CD4-positive, alpha-beta T cell (primary cell): ENCODE measurements at regions not wholly inside any gene's neighbourhood (a gene's known extent, or its start where the extent isn't known, plus 50 kb on each side); places are given as distances from the start of the nearest gene placed in this dataset.

Experiments used
- ATAC-seq: fragments of 200-7000 bp; cut with Tn5 transposase; one replicate; pipeline ENCODE4 v1.10.0; 2022; ENCODE audit warnings: mild to moderate bottlenecking; ENCODE audit not compliant: poor library complexity
- CTCF ChIA-PET: fragments of 350-600 bp; sonication (Branson Sonifier 250); formaldehyde crosslinking; loops from one replicate; lab custom pipeline; 2021; ENCODE audit warnings: antibody characterized with exemption, inconsistent platforms; lab: Charles Lee
- POLR2A ChIA-PET: fragments of 350-600 bp; sonication (Branson Sonifier 250); formaldehyde crosslinking; loops from one replicate; lab custom pipeline; 2021; ENCODE audit warnings: antibody characterized with exemption, inconsistent platforms; lab: Charles Lee
- DNase-seq, 14 experiments: peaks; one replicate each; pipeline ENCODE4 v3.0.0-alpha.2; 2013 to 2020; ENCODE audit warnings: mixed read lengths in 2 of 14
- H3K27ac ChIP-seq, 2 donors: one replicate each; pipeline versions ENCODE4 v1.5.1 to v1.7.0; 2013; ENCODE audit warnings: low read length in 2 of 2, low read depth in 1 of 2, mild to moderate bottlenecking in 1 of 2
- H3K27me3 ChIP-seq, 2 experiments: 1 replicate in 1 of 2; 2 replicates in 1 of 2; pipeline versions ENCODE4 v1.6.1 to v1.7.0; 2013; ENCODE audit warnings: low read length in 2 of 2, control low read depth in 1 of 2, mild to moderate bottlenecking in 1 of 2, moderate library complexity in 1 of 2; ENCODE audit not compliant: insufficient read depth in 2 of 2, control insufficient read depth in 1 of 2
- H3K36me3 ChIP-seq: one replicate; pipeline ENCODE4 v1.6.1; 2013; ENCODE audit warnings: low read length, control low read depth; ENCODE audit not compliant: insufficient read depth
- H3K4me1 ChIP-seq: one replicate; pipeline ENCODE4 v1.6.1; 2013; ENCODE audit warnings: low read length, control low read depth; ENCODE audit not compliant: insufficient read depth
- H3K4me3 ChIP-seq: one replicate; pipeline ENCODE4 v1.5.1; 2013; ENCODE audit warnings: mild to moderate bottlenecking, low read length, moderate library complexity
- H3K9me3 ChIP-seq, 2 experiments: 1 replicate in 1 of 2; 2 replicates in 1 of 2; pipeline versions ENCODE4 v1.6.1 to v1.7.0; 2013; ENCODE audit warnings: low read length in 2 of 2, mild to moderate bottlenecking in 2 of 2, control low read depth in 1 of 2, moderate library complexity in 1 of 2; ENCODE audit not compliant: control insufficient read depth in 1 of 2, insufficient read depth in 1 of 2
- H3K27ac Mint-ChIP-seq: one replicate; pipeline ENCODE4 v1.8.0; 2020; ENCODE audit warnings: mixed read lengths
- H3K27me3 Mint-ChIP-seq: one replicate; pipeline ENCODE4 v1.8.0; 2021; ENCODE audit warnings: mixed read lengths
- H3K36me3 Mint-ChIP-seq: one replicate; pipeline ENCODE4 v1.8.0; 2021; ENCODE audit warnings: low read depth, mixed read lengths
- H3K4me1 Mint-ChIP-seq: one replicate; pipeline ENCODE4 v1.8.0; 2021; ENCODE audit warnings: low read depth, mixed read lengths
- H3K4me3 Mint-ChIP-seq: one replicate; pipeline ENCODE4 v1.8.0; 2020; ENCODE audit warnings: mild to moderate bottlenecking, mixed read lengths
- H3K9me3 Mint-ChIP-seq: one replicate; pipeline ENCODE4 v1.8.0; 2020; ENCODE audit warnings: mixed read lengths
- intact Hi-C, 2 experiments: fragments of 100-400 bp; cut with DNase I in 1 of 2; cut with micrococcal nuclease in 1 of 2; formaldehyde crosslinking; loops; one replicate each; pipeline versions ENCODE4 v1.15.1 to v1.9.0; 2023 to 2025; cut with DNase I, micrococcal nuclease
- TF ChIP-seq, protein P1 (sequence below): fragments of 200-600 bp; IDR thresholded peaks from one replicate; pipeline ENCODE4 v1.8.0; 2022; ENCODE audit warnings: antibody characterized with exemption, mild to moderate bottlenecking

DNA sequence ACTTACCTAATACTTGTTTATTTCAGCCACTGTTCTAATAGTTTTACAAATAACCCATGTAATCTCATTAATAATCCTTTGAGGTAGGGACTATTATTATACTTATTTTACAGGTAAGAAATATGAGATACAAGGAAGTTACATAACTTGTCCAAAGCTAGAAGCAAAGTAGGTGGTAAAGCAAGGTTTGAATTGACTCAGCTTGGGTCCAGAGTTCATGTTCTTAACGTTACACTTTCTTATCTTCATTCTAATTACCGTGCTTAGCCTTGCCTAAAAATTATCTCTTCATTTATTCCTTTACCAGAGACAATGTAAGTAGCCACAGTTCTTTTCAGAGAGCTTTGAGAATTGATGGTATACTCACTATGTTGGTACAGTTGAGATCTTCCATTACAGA lies 743.6 kb downstream of the KCNJ3 start:
- TF ChIP-seq, protein P1, sequence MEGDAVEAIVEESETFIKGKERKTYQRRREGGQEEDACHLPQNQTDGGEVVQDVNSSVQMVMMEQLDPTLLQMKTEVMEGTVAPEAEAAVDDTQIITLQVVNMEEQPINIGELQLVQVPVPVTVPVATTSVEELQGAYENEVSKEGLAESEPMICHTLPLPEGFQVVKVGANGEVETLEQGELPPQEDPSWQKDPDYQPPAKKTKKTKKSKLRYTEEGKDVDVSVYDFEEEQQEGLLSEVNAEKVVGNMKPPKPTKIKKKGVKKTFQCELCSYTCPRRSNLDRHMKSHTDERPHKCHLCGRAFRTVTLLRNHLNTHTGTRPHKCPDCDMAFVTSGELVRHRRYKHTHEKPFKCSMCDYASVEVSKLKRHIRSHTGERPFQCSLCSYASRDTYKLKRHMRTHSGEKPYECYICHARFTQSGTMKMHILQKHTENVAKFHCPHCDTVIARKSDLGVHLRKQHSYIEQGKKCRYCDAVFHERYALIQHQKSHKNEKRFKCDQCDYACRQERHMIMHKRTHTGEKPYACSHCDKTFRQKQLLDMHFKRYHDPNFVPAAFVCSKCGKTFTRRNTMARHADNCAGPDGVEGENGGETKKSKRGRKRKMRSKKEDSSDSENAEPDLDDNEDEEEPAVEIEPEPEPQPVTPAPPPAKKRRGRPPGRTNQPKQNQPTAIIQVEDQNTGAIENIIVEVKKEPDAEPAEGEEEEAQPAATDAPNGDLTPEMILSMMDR = no peak
- Histone ChIP-seq H3K9me3 (no peaks in the 10 kb centered on the region), H3K4me1 (no peaks in the 10 kb centered on the region), H3K27ac (no peak overlapping the region), H3K4me3 (no peak overlapping the region), H3K36me3 (no peaks in the 10 kb centered on the region), H3K27me3 (no peaks in the 10 kb centered on the region)
- no peak overlapping the region for H3K4me3 Mint-ChIP-seq
- H3K4me1 Mint-ChIP-seq = no peaks in the 10 kb centered on the region
- no peaks in the 10 kb centered on the region for H3K36me3 Mint-ChIP-seq
- ChIA-PET POLR2A (no interaction called here), CTCF (no interaction called here)
- H3K27me3 Mint-ChIP-seq = no peaks in the 10 kb centered on the region
- peaks cover 11% of the 10 kb centered on the region for H3K9me3 Mint-ChIP-seq
- ATAC-seq (no peak), DNase-seq (no peak)
- H3K27ac Mint-ChIP-seq = no peak overlapping the region
- intact Hi-C loops = no loop called here

DNA sequence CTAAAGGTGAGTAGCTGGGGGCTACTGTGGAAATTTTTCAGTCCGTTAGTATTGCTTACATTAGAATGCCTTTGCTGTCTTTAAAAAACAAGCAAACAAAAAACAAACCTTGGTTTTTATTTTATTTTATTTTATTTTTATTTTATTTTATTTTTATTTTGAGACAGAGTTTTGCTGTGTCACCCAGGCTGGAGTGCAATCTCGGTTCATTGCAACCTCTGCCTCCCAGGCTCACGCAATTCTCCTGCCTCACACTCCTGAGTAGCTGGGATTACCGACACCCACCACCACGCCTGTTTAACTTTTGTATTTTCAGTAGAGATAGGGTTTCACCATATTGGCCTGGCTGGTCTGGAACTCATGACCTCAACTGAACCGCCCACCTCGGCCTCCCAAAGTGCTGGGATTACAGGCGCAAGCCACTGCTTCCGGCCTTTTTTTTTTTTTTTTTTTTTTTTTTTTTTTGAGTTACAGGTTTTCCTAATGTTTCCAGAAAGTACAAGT lies 732.6 kb downstream of the KCNJ3 start:
- TF ChIP-seq, protein P1 = no peak
- Mint-ChIP-seq H3K27me3 (no peaks in the 10 kb centered on the region), H3K4me3 (no peak overlapping the region), H3K9me3 (peaks cover 4% of the 10 kb centered on the region), H3K27ac (no peak overlapping the region), H3K36me3 (no peaks in the 10 kb centered on the region), H3K4me1 (no peaks in the 10 kb centered on the region)
- DNase-seq (no peak), ATAC-seq (no peak)
- CTCF ChIA-PET = no interaction called here
- no peaks in the 10 kb centered on the region for H3K27me3 ChIP-seq
- no peak overlapping the region for H3K4me3 ChIP-seq
- no peaks in the 10 kb centered on the region for H3K4me1 ChIP-seq
- POLR2A ChIA-PET = no interaction called here
- H3K9me3 ChIP-seq = no peaks in the 10 kb centered on the region
- H3K36me3 ChIP-seq = no peaks in the 10 kb centered on the region
- no peak overlapping the region for H3K27ac ChIP-seq
- intact Hi-C loops = no loop called here

DNA sequence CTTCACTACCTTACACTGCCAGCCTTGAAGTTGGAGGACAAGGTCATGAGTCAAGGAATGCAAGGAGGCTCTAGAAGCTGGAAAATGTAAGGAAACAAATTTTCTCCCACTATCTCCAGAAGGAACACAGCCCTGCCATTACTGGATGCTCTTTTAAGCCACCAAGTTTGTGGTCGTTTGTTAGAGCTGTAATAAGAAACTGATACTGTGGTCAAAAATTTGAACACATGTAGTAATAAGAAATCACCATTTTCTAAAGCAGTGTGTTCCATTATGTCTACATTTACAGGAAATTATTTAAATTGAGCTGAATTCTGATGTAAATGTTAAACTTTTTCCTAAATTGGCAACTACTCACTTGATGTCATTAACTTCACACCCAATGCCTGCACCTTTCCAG lies 729.0 kb downstream of the KCNJ3 start:
- TF ChIP-seq, protein P1 = no peak
- H3K27me3 ChIP-seq = no peaks in the 10 kb centered on the region

More for the DNA sequence above, 729.0 kb downstream of the KCNJ3 start:
- no peak overlapping the region for H3K4me3 ChIP-seq
- H3K36me3 ChIP-seq = no peaks in the 10 kb centered on the region
- no peak overlapping the region for H3K27ac Mint-ChIP-seq
- no peak overlapping the region for H3K4me3 Mint-ChIP-seq
- H3K4me1 Mint-ChIP-seq = no peaks in the 10 kb centered on the region
- ChIA-PET POLR2A (interaction anchor here (0.7 kb wide), 1 partner anchor 577 kb away, joined by 3 read pairs; no protein-coding TSS in a partner anchor), CTCF (no interaction called here)
- no peaks in the 10 kb centered on the region for H3K27me3 Mint-ChIP-seq
- H3K4me1 ChIP-seq = no peaks in the 10 kb centered on the region
- no peak overlapping the region for H3K27ac ChIP-seq
- H3K9me3 Mint-ChIP-seq = no peaks in the 10 kb centered on the region
- H3K9me3 ChIP-seq = no peaks in the 10 kb centered on the region
- intact Hi-C loops = no loop called here
- DNase-seq (no peak), ATAC-seq (no peak)
- H3K36me3 Mint-ChIP-seq = no peaks in the 10 kb centered on the region
